SK-N-MC (cell line): ENCODE measurements at regions not wholly inside any gene's neighbourhood (a gene's known extent, or its start where the extent isn't known, plus 50 kb on each side); places are given as distances from the start of the nearest gene placed in this dataset.
"Not testable (repeated sequence)": the region's sequence is repeated elsewhere in the genome, so short reads cannot be mapped to it uniquely, and the experiment has no call there.

Source experiments
- DNase-seq: peaks from one replicate; pipeline ENCODE4 v3.0.0-alpha.2; 2011; ENCODE audit warnings: low read depth, low spot score
- H3K27ac ChIP-seq: fragments of 200-600 bp; sonication (generic); 2 replicates; pipeline ENCODE4 v1.5.1; 2016; ENCODE audit warnings: mixed run types
- H3K36me3 ChIP-seq: fragments of 200-600 bp; sonication (generic); 2 replicates; pipeline ENCODE4 v1.6.1; 2017; ENCODE audit warnings: antibody characterized with exemption, low read length, mixed read lengths; ENCODE audit not compliant: insufficient read depth
- H3K4me3 ChIP-seq: fragments of 200-600 bp; sonication (generic); 2 replicates; pipeline ENCODE4 v1.5.1; 2016
- H3K9ac ChIP-seq: fragments of 200-600 bp; sonication (generic); 2 replicates; pipeline ENCODE4 v1.8.0; 2017; ENCODE audit warnings: mixed run types, mixed read lengths; ENCODE audit not compliant: insufficient read length
- H3K9me3 ChIP-seq: fragments of 200-600 bp; sonication (generic); 2 replicates; pipeline ENCODE4 v1.6.1; 2017; ENCODE audit warnings: low read depth, mild to moderate bottlenecking, antibody characterized with exemption, low read length, moderate library complexity, mixed read lengths
- EZH2 ChIP-seq: fragments of 200-600 bp; sonication (generic); IDR thresholded peaks from one replicate; pipeline ENCODE4 v1.6.1; 2017; ENCODE audit warnings: antibody characterized with exemption
- FOXP2 ChIP-seq: optimal IDR thresholded peaks from 2 replicates; pipeline ENCODE3; 2011; ENCODE audit warnings: mild to moderate bottlenecking, moderate library complexity; ENCODE audit not compliant: insufficient read depth; ENCODE audit errors: extremely low read length, control extremely low read depth
- POLR2AphosphoS5 ChIP-seq: IDR thresholded peaks from 2 replicates; pipeline ENCODE4 v1.6.1; 2012; ENCODE audit warnings: mild to moderate bottlenecking, low read depth, low read length, borderline replicate concordance

DNA sequence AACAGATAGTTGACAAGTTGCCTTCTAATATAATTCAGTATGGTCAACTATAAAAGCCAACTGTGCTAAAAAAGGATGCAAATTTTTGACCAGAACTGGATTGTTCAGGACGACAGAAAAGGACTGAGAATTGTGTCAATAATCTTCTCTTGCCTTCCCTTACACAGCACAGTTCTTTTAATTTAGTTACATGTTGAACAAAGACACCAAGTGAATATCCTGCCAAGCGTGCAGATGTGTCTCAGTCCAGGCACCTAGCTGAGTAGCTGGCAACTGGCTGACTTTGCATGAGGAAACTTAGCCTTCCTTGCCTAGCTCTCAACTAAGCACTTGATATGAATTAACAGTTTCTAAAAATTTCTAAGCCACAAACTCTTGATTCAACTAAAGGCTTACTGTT is 801.4 kb downstream of the BCL11A start:
- Histone ChIP-seq H3K27ac (no peak overlapping the region), H3K4me3 (no peak overlapping the region), H3K9ac (no peak overlapping the region), H3K9me3 (no peaks in the 10 kb centered on the region), H3K36me3 (no peaks in the 10 kb centered on the region)
- no peak for DNase-seq
- TF ChIP-seq EZH2 (no peak), FOXP2 (no peak), POLR2AphosphoS5 (no peak)

DNA sequence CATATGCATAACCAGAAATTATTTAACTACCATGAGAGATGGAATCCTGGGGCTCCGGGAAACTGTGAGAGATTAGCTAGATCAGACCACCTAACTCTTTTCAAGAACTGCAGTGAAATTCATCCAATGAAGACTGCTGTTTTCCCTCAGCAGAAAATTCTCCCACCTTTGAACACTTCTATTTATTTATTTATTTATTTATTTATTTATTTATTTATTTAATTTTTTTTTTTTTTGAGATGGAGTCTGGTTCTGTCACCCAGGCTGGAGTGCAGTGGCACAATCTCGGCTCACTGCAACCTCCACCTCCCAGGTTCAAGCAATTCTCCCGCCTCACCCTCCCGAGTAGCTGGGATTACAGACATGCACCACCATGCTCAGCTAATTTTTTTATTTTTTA is 802.2 kb downstream of the BCL11A start:
- not testable (repeated sequence) for H3K4me3 ChIP-seq, H3K9me3 ChIP-seq, H3K36me3 ChIP-seq, DNase-seq, H3K9ac ChIP-seq, H3K27ac ChIP-seq

- no peak for TF ChIP-seq POLR2AphosphoS5
- TF ChIP-seq EZH2: no peak
- no peak for TF ChIP-seq FOXP2
- H3K36me3 ChIP-seq: no peaks in the 10 kb centered on the region
- H3K9me3 ChIP-seq: no peaks in the 10 kb centered on the region
- no peak overlapping the region for H3K27ac ChIP-seq
- H3K4me3 ChIP-seq: no peak overlapping the region
- no peak overlapping the region for H3K9ac ChIP-seq
- no peak for DNase-seq
These were observed 807.2 kb downstream of the BCL11A start for GRCh38 chr2:59746291-59746690.

GRCh38 chr2:59745085-59745484 is 808.4 kb downstream of the BCL11A start:
- Histone ChIP-seq H3K27ac (no peak overlapping the region), H3K9ac (no peak overlapping the region), H3K36me3 (no peaks in the 10 kb centered on the region), H3K9me3 (no peaks in the 10 kb centered on the region), H3K4me3 (no peak overlapping the region)
- DNase-seq: no peak
- TF ChIP-seq POLR2AphosphoS5: no peak
- no peak for TF ChIP-seq FOXP2
- TF ChIP-seq EZH2: no peak

DNA sequence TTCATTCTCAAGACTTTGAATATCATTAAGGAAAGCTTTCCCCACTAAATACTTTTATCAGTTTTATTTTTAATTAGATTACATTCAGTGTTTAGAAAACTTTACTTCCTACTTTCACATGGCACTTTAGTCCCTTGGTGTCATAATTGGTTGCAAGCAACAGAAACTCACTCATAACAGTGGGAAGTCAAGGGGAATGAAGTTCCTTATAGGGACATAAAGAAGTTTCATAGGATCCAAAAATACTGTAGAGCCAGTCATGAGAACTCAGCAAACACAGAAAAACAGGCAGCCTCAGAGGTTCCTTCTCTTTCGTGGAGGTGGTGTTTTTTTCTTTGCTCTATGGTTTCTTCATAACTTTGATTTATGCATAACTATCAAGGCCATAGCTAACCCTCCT is 809.0 kb downstream of the BCL11A start:
- H3K9me3 ChIP-seq: no peaks in the 10 kb centered on the region
- H3K36me3 ChIP-seq: no peaks in the 10 kb centered on the region
- no peak overlapping the region for H3K27ac ChIP-seq
- H3K4me3 ChIP-seq: no peak overlapping the region
- H3K9ac ChIP-seq: no peak overlapping the region
- DNase-seq: no peak
- TF ChIP-seq EZH2 (no peak), POLR2AphosphoS5 (no peak), FOXP2 (no peak)

- DNase-seq: no peak
- no peaks in the 10 kb centered on the region for H3K9me3 ChIP-seq
- H3K9ac ChIP-seq: no peak overlapping the region
- TF ChIP-seq EZH2 (no peak), POLR2AphosphoS5 (no peak), FOXP2 (no peak)
- no peak overlapping the region for H3K27ac ChIP-seq
- no peaks in the 10 kb centered on the region for H3K36me3 ChIP-seq
- H3K4me3 ChIP-seq: no peak overlapping the region
These were observed 811.6 kb downstream of the BCL11A start for GRCh38 chr2:59741840-59742239.

DNA sequence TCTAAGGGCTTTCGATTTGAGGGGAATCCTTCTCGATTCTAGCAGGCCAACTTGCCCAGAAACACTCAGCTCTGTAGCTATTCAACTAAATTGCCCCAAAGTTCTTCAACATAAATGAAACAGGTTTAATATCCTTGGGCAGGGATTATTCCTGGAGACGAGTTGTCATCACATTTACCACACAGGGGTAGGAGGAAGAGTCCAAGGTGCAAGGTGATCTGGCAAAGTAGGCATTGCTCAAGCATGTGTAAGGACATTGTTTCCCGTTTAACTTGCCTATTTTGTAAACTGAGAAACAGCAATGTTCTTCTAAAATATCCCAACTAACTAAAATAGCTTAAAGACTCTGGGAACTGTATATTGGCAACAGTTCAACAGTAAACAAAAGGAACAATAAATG is 814.3 kb downstream of the BCL11A start:
- H3K9me3 ChIP-seq: no peaks in the 10 kb centered on the region
- H3K9ac ChIP-seq: no peak overlapping the region
- H3K4me3 ChIP-seq: no peak overlapping the region
- TF ChIP-seq FOXP2 (no peak), EZH2 (no peak), POLR2AphosphoS5 (no peak)
- no peaks in the 10 kb centered on the region for H3K36me3 ChIP-seq
- H3K27ac ChIP-seq: no peak overlapping the region
- DNase-seq: no peak

- no peak for DNase-seq
- Histone ChIP-seq H3K9ac (no peak overlapping the region), H3K27ac (no peak overlapping the region), H3K9me3 (no peaks in the 10 kb centered on the region), H3K4me3 (no peak overlapping the region), H3K36me3 (no peaks in the 10 kb centered on the region)
- TF ChIP-seq FOXP2 (no peak), EZH2 (no peak), POLR2AphosphoS5 (no peak)
These were observed 816.2 kb downstream of the BCL11A start for GRCh38 chr2:59737299-59737698.

GRCh38 chr2:59734743-59735142 is 818.7 kb downstream of the BCL11A start:
- no peaks in the 10 kb centered on the region for H3K9me3 ChIP-seq

More at GRCh38 chr2:59734743-59735142, 818.7 kb downstream of the BCL11A start:
- H3K27ac ChIP-seq: no peak overlapping the region
- DNase-seq: no peak
- H3K4me3 ChIP-seq: no peak overlapping the region
- H3K9ac ChIP-seq: no peak overlapping the region
- no peaks in the 10 kb centered on the region for H3K36me3 ChIP-seq
- no peak for TF ChIP-seq POLR2AphosphoS5
- no peak for TF ChIP-seq FOXP2
